ENCODE measurements at regions not wholly inside any gene's neighbourhood (a gene's known extent, or its start where the extent isn't known, plus 50 kb on each side); places are given as distances from the start of the nearest gene placed in this dataset.

DNA sequence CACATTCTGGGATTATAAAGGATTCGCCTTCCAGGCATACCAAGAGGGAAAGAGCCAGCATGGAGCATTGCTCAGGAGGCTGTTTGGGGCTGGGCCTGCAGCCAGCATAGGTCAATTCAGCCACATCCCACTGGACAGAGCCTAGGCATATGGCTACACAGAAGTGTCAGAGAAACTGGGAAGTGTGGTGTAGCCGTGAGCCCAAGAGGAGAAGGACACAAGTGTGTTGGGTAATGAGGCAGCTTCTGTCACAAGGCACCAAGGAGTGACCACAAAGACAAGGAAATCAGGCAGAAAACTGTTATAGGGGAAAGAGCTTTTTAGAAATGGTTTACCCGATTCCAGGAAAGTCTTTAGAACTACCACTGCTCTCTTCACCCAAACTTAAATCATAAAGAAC, 178.6 kb upstream of the TBL1X start:
- TF ChIP-seq EZH2phosphoT487 (IDR thresholded peaks at IDR 0.05; ENCODE audit: borderline replicate concordance, low read length) (no peak), EZH2 (IDR thresholded peaks at IDR 0.05; ENCODE audit: low read length, unreplicated experiment) (no peak)

All from PC-3 (cell line).